DMS 273 treated with DMSO at 0.1 percent for 48 hours (cell line): ENCODE measurements at regions not wholly inside any gene's neighbourhood (a gene's known extent, or its start where the extent isn't known, plus 50 kb on each side); places are given as distances from the start of the nearest gene placed in this dataset.
"Not testable (repeated sequence)": the region's sequence is repeated elsewhere in the genome, so short reads cannot be mapped to it uniquely, and the experiment has no call there.

Experiments
- DNase-seq: peaks from one replicate; lab custom pipeline; 2025; lab: John Stamatoyannopoulos, UW

- no peak for DNase-seq
Observed at GRCh38 chr1:8144323-8144722, 118.2 kb upstream of the ERRFI1 start.

- DNase-seq = no peak
Observed at GRCh38 chr1:8142955-8143629, 117.0 kb upstream of the ERRFI1 start.

DNA sequence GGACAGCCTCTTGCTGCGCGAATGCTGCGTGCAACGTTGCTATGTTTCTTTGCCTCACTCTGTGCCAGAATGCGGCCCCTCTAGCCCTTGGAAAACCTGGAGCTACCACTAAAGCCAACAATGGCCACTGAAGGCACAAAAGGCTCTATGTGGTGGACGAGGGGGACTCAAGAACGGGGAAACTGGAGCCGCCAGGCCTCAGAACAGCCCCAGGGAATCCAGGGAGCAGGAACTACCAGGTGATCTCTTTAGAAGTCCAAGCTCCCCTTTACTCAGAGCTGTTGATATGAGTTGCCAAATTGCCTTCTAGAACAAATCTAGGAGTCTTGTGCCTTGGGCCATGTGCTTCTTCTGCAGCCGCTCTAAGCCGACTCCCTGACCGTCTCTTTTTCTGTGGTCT lies 113.8 kb upstream of the ERRFI1 start:
- no peak for DNase-seq

GRCh38 chr1:8139383-8139782 lies 113.3 kb upstream of the ERRFI1 start:
- no peak for DNase-seq

GRCh38 chr1:8138673-8139072 lies 112.6 kb upstream of the ERRFI1 start:
- no peak for DNase-seq

GRCh38 chr1:8137481-8138244 lies 111.6 kb upstream of the ERRFI1 start:
- DNase-seq = no peak

- DNase-seq = no peak
Observed at GRCh38 chr1:8136766-8137165, 110.7 kb upstream of the ERRFI1 start.

DNA sequence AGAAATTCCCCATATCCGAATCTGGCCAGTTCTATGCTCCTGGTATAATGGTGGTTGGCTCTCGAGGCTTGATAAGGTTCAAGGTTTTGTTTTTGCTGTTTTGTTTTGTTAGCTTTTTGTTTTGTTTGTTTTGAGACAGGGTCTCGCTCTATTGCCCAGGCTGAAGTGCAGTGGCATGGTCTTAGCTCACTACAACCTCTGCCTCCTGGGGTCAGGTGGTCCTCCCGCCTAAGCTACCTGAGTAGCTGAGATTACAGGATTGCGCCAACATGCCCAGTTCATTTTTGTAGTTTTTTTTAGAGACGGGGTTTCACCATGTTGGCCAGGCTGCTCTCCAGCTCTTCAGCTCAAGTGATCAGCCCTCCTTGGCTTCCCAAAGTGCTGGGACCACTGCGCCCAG lies 109.1 kb upstream of the ERRFI1 start:
- no peak for DNase-seq

- no peak for DNase-seq
Observed at GRCh38 chr1:8134546-8135235, 108.6 kb upstream of the ERRFI1 start.

DNA sequence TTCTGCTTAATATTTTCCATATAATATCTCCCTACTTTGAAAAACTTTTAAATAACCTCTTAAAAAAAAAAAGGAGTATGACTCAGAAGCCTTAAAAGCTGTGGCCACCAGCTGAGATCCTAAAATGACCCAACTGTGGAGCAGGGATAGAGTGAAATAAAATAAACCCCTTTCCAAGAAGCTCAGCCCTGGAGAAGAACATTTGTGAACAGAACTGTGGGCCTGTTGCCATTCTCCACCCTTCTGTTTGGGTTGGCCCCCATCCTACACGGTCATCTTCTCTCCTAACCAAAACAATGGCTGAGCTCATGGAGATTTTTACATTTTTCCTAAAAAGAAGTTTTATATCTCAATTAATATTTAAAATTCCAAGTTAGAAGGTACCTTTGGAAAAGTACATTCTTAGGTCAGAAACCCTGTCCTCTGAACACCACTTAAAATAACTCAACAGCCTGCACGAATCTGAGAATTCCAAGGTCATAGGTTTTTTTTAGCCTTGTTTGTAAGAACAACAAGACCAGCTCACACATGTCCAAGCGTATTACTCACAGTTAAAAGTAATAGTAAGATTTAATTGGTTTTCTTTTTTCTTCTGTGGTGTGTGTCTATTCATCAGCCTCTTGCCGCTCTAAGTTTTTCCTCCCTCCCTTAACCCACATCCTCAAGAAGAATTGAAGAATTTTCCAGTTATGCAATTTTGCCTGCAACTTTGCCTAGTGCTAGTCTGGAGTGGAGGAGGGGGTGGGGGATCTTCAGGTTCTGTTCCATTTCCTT lies 107.7 kb upstream of the ERRFI1 start:
- no peak for DNase-seq

DNA sequence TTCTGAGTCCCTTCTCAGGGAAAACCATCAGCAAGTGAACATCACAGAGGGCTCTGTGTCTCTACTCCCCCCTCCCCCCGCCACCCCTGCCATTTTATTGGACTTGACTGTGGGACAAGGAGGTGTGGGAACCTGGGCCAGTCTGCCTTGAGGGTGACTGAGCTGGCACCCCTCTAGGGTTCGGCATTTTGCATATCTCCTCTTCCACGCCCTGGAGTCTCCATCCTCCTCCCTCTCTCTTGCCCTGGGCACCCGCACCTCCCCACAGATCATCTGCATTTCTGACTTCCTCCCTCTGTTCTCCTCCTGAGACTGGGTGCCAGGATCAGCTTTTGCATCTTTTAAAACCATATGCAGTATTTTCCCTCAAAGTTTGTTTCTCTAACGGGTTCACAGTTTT lies 107.1 kb upstream of the ERRFI1 start:
- DNase-seq = no peak

GRCh38 chr1:8127171-8127641 lies 101.1 kb upstream of the ERRFI1 start:
- DNase-seq = no peak

GRCh38 chr1:8122477-8123407 lies 96.6 kb upstream of the ERRFI1 start:
- DNase-seq = no peak

DNA sequence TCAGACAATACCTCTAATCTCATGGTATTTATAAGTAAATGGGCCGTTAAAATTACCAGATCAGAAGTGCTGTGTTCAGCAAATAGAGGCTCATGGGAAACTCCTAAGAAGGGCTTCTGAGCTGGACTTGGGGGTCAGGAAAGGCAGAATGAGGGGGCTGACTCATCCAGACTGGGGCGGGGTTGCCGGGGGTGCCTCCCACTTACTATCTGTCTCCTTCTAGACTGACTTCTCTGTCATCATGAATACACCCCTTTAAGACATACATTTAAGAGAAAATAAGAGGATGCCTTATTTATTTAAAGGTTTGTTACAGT lies 96.0 kb upstream of the ERRFI1 start:
- DNase-seq = no peak

DNA sequence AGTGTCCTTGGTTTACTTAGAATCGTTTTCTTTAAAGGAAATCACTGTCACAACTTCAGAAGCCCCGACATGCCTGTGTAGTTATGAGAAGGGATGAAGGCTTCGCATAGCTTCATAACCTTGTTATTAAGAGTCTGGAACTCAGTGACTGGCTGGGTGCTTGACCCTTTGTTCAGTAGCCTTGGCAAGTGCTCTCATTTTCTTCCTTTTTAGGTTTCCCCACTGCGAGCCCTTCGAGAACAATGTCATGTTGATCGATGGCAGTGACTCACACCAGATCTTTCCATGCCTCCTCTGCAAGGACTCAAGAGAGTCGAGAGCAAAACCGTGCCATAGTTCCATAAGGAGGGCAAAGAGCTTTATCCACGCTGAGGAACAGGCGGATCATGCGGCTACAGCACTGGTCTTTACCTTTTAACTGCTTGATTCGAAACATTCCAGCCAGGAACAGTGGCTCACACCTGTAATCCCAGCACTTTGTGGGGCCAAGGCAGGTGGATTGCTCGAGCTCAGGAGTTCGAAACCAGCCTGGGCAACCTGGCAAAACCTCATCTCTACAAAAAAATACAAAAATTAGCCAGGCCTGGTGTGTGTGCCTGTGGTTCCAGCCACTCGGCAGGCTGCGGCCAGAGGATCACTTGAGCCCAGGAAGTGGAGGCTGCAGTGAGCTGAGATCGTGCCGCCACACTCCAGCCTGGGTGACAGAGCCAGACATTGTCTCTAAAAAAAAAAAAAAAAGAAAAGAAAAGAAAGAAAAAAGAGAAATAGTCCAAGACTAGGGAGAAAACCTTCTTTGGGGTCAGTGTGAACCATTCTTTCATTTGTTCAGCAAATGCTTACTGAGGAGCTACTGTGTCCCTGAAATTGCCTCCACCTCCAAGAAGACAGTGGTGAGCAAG lies 95.4 kb upstream of the ERRFI1 start:
- DNase-seq = no peak

GRCh38 chr1:8120693-8121260 lies 94.7 kb upstream of the ERRFI1 start:
- DNase-seq = no peak

DNA sequence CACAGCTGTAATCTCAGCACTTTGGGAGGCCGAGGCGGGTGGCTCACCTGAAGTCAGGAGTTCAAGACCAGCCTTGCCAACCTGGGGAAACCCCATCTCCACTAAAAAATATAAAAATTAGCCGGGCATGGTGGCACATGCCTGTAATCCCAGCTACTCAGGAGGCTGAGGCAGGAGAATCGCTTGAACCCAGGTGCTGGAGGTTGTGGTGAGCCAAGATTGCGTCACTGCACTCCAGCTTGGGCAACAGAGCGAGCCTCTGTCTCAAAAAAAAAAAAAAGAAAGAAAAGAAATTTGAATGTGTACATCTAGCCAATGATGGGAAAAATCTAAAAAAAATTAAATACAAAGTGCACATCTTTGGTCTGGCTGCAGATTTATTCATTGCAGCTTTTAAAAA lies 92.6 kb upstream of the ERRFI1 start:
- DNase-seq = not testable (repeated sequence)

DNA sequence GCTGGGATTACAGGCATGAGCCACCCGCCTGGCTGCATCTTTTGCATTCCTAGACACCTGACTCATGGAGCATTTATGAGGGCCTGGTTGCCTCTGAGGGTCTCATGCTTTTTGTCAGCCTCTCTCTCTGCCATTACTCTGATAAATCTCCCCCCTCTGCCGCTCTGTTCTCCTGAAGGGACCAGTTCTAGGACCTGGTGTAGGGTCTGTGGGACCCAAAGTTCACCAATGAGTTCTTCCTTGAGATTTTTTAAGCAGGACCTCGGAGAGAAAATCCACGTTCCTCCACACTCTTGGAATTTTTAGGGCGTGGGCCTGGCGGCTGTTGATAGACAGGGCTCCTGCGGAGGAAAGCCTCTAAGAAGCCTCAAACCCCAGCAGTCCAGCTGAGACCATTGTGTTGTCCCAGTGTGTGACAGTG lies 91.9 kb upstream of the ERRFI1 start:
- DNase-seq = no peak

DNA sequence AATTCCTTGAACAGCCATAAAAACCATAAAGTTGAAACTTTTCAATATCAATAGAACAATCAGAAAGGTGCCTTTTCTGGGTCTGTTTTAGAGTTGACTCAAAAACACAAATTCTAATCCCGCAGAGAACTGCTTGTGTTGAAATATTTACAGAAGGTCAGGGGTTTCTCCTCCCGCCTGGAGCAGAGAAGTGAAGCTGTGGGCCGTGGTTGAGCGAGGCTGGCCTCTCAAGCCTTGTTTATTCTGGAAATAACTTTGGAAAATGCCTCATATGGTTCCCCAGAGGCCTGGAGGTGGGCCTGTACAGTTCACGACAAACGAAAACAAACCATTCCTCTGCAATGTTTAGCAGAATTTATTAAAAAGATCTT lies 90.8 kb upstream of the ERRFI1 start:
- no peak for DNase-seq

DNA sequence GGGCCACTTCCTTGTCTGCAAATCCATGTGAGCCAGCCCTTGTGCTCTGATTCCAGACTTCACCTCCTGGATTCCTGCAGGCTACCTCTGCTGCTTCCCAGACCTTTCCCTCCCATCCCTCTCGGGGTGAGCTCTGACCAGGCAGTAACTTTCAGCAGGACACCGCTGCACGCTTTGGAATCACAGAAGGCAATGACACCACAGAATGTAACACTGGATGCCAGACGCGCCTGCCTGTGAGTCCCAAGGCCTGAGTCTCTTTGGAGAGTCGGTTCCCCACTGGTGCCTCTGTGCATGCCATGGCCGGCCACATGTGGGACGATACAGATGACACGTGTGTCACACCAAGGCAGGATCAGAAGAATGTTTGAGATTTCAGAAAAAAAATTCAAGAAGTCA lies 89.7 kb upstream of the ERRFI1 start:
- DNase-seq = no peak
